SIG-M5 treated with dmso at 0.1 percent for 504 hours (cell line): ENCODE measurements at regions not wholly inside any gene's neighbourhood (a gene's known extent, or its start where the extent isn't known, plus 50 kb on each side); places are given as distances from the start of the nearest gene placed in this dataset.

ENCODE experiments used
- DNase-seq: peaks from one replicate; lab custom pipeline; 2025; ENCODE audit not compliant: unreplicated experiment; lab: John Stamatoyannopoulos, UW

- no peak for DNase-seq
These were observed 601.1 kb downstream of the USP25 start for GRCh38 chr21:16330908-16331268.

GRCh38 chr21:16337266-16337665, 607.5 kb downstream of the USP25 start:
- DNase-seq, result no peak

DNA sequence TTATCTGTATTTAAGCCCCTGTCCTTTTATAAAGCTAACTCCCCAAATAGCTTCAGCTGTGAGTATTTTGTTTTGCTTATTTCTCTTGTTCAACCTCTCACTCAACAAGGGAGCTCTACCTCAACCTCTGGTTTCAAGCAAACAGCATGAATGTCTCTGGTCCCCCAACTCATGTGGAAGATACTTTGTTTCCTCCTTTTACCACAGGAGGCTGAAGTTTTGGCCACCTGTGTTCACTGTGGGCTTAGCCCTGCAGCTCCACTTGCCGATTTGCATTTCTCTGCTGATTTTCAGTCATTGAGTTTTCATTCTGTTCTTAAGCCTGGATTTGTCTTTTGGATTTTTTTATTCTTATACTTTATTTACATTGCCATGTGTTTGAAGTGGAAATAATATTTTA, 613.1 kb downstream of the USP25 start:
- DNase-seq, result no peak

DNA sequence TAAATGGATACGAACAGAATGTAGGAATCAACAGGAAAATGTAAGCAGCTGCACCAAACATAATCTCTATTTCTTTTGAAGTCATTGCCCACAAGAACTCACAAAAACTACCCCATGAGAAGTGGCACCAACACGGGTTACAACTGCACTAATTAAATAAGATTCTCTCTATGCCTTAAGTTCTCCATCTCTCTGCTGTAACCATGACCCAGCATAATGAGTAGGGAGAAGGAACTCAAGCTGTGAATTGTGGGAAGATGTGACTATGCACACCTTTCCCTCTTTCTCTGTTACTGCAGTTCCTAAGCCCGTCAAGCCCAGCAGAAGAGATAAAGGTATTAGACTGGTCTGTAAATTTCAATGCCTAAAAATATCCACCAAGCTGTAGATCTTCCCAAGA, 614.0 kb downstream of the USP25 start:
- DNase-seq, result no peak

GRCh38 chr21:16345757-16346156, 616.0 kb downstream of the USP25 start:
- no peak for DNase-seq

GRCh38 chr21:16347223-16347622, 617.4 kb downstream of the USP25 start:
- DNase-seq, result no peak

DNA sequence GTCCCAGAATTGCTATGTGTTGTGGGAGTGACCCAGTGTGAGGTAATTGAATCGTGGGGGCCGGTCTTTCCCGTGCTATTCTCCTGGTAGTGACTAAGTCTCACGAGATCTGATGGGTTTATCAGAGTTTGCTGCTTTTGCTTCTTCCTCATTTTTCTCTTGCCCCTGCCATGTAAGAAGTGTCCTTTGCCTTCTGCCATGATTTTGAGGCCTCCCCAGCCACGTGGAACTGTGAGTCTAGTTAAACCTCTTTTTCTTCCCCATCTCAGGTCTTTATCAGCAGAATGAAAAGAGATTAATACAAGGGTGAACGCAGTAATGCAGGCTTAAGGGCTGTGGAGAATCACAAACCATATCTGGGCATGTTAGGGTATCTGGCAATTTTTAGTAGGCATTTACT, 624.0 kb downstream of the USP25 start:
- DNase-seq, result no peak

GRCh38 chr21:16357994-16358393, 628.2 kb downstream of the USP25 start:
- DNase-seq, result no peak

- DNase-seq, result no peak
These were observed 629.0 kb downstream of the USP25 start for GRCh38 chr21:16358784-16359183.

- DNase-seq, result no peak
These were observed 633.3 kb downstream of the USP25 start for GRCh38 chr21:16363100-16363499.

- no peak for DNase-seq
These were observed 633.7 kb downstream of the USP25 start for GRCh38 chr21:16363518-16363917.

DNA sequence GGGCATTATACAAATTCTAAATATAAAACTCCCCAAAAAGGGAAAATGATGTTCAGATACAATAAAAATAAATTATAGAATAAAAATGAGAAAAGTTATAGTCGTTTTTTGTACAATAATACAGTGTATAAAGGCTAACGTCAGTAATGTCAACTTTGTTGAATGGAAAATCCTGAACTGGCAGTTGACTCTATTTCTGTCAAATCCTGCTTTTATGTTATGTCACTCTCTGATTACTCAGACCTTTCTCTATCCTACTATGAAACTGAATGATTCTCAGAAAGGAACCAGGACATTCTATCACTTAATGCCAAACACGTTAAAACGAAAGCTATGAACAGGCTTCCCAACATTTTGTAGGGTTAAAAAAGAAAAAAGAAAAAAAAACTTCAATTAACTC, 636.4 kb downstream of the USP25 start:
- DNase-seq, result no peak

DNA sequence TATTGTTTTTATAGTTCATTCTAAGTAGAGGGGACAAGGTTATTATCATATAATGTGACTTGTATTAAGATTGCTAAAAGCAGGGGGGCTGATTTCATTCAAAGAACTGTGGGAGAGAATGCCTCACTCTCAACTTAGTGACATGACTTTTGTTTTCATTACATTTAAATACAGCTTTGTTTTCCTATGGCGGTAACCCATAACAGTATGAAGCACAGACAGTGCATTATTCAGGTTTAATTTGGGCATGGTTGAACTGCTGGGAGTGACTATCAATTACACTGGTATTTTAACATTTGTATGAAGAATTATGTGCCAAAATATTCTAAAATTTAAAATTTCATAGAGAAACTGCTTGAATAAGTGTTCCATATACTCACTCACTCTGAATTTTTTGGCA, 637.3 kb downstream of the USP25 start:
- DNase-seq, result no peak

DNA sequence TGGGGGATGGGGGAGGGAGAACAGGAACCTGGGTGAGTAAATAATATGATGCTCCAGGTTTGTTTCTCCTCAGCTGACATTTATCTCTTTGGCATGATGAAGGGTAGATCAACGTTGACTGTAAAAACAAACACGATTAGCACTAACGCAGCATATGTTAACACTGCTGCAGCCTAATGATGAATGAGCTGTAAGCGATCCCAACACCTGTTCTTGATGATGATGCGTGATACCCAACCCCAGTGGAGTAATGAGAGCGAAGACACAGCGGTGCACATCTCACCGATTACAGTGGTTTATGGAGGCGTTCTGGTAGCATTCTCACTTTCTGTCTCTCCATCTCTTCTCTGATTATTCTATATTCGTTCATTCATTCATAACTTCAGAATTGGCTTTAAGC, 640.4 kb downstream of the USP25 start:
- DNase-seq, result no peak

DNA sequence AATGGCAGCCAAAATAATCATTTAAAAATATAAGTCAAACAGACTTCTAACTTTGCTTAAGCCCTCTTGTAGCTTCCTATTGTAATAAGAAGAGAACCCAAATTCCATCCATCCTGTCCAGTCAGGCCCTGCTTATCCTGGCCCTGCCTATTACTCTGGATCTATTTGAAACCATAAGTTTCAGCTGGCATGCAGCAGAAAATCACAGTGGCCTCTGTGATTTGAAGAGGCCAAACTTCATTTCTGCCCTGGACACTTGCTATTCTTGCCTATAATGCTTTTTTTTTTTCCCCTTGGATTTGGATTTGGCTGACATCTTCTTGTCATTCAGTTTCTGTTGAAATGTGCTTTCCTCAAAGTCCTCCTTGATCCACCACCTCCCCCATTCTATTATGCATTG, 642.8 kb downstream of the USP25 start:
- no peak for DNase-seq

DNA sequence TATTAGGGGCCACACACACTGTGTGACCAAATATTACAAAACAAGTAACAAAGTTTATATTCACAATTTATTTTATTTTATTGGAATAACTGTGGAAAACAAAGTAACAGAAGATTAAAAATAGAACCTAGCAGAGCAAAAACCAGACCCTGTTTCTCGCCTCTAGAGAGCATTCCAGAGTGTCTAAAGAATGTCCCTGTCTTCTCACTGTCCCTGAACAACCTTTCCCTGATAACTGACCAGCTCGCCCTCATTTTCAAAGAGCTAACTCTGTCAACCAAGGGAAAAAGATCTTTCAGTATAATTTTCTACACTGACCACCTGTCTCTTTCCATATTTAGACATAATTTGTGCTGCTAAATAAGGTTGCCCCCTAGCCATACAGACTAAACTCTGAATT, 646.9 kb downstream of the USP25 start:
- no peak for DNase-seq

- DNase-seq, result no peak
These were observed 647.4 kb downstream of the USP25 start for GRCh38 chr21:16377120-16377658.

GRCh38 chr21:16377857-16378256, 648.1 kb downstream of the USP25 start:
- DNase-seq, result no peak

DNA sequence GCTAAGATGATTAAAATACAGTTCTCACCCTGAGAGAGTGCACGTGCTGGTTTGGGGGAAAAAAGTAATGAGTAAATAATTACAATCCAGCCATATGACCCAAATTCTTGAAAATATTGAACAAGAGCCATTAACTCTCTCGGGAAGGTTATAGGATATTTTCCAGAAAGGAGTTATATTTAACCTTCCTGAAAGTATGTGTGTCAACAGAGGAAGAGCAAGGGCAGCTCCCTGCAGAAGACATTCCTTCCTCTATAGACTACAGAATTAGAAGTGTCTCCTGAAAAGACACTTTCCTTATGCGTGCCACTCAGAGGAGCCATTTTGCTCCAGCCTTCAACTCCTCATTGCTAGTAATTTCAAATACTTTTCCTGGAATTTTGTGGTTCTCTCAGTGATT, 648.7 kb downstream of the USP25 start:
- DNase-seq, result no peak

- no peak for DNase-seq
These were observed 658.5 kb downstream of the USP25 start for GRCh38 chr21:16388291-16388690.

DNA sequence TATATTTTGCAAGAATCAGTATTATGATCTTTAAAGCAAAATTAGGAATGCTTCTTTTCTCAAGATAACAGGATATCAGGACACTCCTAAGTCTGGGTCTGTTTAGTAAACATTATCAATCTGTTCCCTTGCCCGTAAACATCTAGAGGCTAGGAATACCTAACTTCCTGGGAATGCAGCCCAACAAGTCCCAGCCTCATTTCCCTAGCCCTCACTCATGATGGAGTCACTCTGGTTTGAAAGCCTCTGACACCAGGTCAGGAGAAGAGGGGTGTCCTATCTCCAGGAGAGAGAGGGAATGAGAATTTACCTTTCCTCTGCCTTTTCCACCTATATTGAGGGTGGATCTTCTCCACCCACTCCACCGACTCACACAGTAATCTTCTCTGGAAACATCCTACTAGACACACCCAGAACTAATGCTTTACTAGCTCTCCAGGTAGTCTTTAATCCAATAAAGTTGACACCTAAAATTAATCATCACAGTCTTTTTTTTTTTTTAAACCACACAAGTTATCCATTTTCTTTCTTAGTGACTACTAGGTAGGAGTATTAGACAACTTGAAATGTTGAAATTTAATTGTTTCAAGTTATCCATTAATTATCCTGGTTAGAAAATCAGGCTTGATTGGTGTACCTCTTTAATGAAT, 659.3 kb downstream of the USP25 start:
- DNase-seq, result no peak

DNA sequence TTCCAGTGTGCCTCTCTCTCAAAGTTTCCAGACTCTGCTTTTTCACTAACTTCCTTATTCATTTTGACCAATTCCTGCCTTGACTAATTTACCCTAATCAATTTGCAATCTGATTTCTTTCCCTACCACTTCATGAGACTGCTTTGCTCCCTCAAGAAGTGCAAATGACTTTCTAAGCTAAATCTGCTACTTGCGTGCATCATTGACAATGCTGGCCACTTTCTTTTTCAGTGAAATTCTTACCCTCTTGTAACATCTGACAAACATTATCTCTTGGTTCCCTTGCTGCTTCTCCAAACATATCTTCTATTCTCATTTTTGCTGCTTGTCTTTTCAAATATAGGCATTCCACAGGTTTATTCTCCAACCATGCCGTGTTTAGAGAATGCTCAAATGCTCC, 659.9 kb downstream of the USP25 start:
- no peak for DNase-seq

DNA sequence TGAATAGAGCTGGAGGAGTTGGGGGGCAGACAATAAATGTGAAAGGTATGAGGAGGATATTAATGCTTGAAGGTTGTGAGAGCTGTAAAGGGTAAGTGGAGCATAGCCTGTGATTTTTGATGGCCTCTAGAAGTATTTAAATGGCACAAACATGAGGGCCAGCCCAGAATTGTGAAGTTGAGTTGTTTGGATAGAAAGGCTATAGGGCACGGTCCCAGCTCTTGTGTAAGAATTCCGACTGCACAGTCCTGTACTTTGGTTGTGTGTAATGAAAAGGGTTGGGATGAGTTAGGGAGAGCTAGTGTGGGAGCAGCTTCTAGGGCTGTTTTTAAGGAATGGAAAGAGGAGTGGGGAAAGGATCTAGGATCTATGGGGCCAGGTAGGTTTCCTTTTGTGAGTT, 665.5 kb downstream of the USP25 start:
- DNase-seq, result no peak
